Hematopoietic multipotent progenitor cell treated with erythropoietin and hydrocortisone succinate and interleukin-3 and kit ligand, for 6 days (in vitro differentiated cells): ENCODE measurements at regions not wholly inside any gene's neighbourhood (a gene's known extent, or its start where the extent isn't known, plus 50 kb on each side); places are given as distances from the start of the nearest gene placed in this dataset.
A peak's percentile ranks its signal among the peaks of the same experiment; 100 is the strongest.

Experiments used
- DNase-seq: peaks from one replicate; pipeline ENCODE4 v3.0.0-alpha.2; 2015

DNA sequence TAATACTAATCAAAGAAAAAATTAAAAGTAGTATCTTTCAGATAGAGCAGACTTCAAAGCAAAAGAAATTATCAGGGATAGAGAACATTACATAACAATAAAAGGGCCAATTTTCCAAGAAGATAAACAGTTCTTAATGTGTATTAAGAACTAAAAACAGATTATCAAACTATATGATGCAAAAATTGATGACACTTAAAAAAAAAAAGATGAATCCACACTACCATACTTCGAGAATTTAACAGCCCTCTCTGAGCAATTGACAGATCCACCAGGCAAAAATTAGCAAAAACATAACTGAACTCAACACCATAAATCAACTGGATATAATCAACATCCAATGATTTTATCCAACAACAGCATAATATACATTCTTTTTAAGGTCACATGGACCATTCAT is 686.5 kb downstream of the LRFN5 start:
- DNase-seq = no peak

- no peak for DNase-seq
These were observed 671.2 kb downstream of the LRFN5 start for GRCh38 chr14:42277840-42278239.

- no peak for DNase-seq
These were observed 662.6 kb downstream of the LRFN5 start for GRCh38 chr14:42269234-42269633.

DNA sequence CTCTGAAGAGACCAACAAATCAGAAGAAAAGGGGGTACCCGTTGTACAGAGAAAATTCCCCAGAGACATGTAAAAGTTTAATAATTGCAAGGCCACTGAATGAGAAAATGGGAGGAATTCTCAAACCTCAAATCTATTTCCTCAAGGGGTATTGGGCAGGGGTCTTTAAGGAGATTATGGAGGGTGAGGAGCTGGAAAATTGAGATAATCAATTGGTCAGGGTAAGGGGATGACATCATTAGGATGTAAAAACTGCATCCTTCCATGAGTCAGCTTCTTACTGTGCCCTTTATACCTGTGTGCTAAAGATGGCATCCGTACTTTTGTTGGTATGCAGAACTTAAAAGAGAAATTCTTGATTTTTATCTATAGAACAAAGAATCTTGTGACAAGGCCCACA is 641.5 kb downstream of the LRFN5 start:
- DNase-seq = no peak

DNA sequence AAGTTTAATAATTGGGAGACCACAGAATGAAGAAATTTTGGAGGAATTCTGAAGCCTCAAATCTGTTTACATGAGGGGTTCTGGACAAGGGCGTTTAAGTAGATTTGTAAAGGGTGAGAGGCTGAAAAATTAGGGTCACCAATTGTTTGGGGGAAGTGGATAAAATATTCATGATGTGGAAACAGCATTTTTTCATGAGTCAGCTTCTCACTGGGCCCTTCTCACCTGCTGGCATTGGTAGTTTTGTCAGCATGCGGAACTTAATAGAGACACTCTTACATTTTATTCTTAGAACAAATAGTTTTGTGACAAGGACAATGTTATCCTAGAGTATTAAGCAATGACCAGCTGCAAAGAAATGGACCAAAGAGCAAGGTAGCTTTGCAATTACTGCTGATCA is 634.4 kb downstream of the LRFN5 start:
- DNase-seq = no peak

DNA sequence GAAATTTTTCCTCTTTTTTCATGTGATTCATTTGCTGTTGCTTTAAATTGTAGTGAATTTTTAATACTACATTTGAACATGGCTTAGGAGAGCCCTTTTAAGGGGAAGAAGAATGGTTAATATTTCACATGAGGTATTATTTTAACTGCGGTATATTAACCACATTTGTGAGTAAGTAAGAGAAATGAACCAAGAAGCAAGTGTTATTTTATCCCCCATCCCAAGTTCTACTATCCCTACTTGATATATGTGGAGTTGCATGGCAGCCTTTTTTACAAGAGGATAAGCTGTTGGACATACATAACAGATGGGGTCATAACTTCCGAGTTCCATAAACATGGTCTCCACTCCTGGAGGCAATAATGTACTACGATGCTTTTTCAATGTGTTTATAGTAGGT is 623.3 kb downstream of the LRFN5 start:
- no peak for DNase-seq

DNA sequence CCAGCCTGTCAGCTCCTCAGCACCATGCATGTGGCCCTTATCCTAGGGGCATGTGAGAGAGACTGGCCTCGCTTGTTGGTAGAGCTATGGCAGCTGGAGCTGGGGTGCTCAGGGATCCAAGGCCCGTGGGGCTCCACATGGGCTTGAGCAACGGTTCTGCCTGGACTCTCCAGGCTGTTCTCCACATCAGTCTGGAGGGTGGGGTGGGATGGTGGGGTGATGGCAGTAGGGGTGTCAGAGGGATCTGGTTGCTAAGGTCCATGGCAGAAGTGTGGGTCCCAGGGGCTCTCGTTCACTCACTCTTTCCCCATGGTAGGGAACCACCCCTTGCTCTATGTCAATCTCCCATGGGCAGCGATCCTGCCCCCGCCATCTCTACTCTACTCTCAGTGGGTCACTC is 622.6 kb downstream of the LRFN5 start:
- no peak for DNase-seq

DNA sequence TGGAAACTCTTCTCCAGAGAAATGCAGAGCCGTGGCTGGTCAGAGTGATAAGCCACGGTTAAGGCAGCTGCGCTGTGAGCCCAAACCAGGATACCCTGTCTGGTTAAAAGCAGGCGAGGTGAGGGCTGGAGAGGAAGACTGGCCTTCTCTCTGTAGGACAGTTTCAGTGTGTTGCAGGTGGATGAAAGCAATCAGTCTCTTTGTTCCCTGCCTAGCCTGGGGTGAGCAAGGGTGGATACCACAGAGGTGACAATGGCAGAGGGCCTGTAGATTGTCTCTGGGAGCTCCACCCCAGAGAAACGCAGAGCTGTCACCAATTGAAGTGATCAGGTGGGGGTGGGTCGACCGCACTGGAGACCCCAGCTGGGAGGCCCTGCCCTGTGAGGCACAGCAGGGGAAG is 621.9 kb downstream of the LRFN5 start:
- DNase-seq = no peak

DNA sequence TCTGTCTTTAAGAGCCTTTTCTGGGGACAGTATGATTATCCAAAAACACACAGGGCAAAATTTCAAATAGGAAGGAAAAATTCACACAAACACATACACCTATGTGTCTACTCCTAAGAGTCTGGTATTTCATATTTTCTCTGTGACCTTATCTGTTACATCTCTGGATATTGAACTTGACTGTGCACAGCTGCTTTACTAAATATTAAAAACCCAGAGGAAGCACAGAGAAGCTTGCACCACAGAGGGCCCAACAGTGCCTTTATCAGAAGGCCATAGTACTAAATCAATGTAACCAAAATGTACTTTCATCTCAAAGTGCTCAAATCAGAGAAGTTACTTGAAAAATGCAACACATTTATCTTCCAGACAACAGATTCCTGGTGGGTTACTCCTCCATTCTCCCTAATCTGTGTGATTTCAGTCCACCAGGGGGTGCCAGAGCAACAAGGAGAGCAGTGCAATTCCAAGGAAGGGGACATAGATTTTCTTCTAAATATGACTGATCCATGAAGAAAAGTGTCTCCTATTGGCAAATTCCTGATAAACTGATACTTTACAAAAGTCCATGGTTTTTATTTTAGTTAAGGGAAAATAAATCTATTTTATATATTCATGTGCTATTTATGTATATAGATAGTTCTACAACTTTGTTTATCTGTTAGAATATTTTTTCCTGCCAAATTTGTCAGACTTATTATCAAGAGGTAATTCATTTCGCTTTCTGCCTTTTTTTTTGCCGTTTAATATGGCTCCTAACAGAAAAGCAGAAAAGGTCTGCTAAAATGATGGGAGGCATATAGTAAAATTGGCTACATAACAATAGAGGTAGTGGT is 617.6 kb downstream of the LRFN5 start:
- peak; percentile 61 for DNase-seq

DNA sequence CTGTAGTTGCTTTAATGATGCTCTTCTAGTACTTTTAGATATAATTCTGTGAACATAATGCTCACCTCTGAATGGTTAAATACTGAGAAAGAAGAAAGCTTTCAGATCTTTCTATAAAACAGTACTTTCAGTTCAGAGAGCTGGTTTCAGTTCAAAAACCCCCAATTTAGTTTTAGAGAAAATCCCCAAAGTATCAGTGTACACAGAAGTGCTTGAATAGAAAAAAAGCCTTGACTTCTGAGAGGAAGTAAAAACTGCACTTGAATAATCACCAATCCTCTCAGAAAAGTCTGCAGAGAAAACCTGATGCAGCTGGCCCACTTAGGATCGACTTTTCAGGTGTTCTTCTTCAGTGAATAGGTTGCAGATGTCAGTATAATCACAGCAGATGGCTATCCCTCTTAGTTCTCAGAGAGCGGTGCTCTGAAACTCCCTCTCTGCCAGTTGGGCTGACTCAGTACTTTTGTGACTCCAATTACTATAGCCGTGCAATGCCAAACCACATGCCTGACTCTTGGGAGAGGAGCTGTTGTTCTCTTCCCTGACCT is 616.3 kb downstream of the LRFN5 start:
- no peak for DNase-seq

GRCh38 chr14:42214981-42215491 is 608.4 kb downstream of the LRFN5 start:
- no peak for DNase-seq

- no peak for DNase-seq
These were observed 594.3 kb downstream of the LRFN5 start for GRCh38 chr14:42200957-42201356.

DNA sequence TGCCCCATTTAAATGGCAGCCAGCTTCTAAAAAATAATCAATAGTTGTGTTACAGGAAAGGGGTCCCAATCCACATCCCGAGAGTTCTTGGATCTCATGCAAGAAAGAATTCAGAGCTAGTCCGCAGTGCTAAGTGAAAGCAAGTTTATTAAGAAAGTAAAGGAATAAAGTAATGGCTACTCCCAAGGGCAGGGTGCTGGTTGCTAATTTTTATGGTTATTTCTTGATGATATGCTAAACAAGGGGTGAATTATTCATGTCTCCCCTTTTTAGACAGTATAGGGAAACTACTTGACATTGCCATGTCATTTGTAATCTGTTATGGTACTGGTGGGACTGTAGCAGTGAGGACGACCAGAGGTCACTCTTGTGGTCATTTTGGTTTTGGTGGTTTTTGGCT is 591.3 kb downstream of the LRFN5 start:
- DNase-seq = no peak

GRCh38 chr14:42192738-42193653 is 586.3 kb downstream of the LRFN5 start:
- DNase-seq = no peak

DNA sequence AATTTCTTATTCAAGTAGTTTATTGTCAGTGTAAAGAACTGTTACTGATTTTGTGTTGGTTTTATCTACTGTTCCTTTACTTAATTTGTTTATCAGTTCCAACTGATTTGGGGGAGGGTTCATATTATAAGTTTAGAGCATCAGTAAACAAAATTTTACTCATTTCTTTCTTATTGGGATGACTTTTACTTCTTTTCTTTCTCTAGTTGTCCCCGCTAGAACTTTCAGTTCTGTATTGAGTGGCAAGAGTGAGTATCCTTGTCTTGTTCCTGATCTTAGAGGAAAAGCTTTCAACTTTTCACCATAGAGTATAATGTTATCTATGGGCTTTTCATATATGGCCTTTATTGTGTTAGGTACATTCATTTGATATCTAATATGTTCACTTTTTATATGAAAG is 584.1 kb downstream of the LRFN5 start:
- DNase-seq = no peak

- no peak for DNase-seq
These were observed 581.2 kb downstream of the LRFN5 start for GRCh38 chr14:42187846-42188245.

GRCh38 chr14:42185718-42186117 is 579.0 kb downstream of the LRFN5 start:
- no peak for DNase-seq

DNA sequence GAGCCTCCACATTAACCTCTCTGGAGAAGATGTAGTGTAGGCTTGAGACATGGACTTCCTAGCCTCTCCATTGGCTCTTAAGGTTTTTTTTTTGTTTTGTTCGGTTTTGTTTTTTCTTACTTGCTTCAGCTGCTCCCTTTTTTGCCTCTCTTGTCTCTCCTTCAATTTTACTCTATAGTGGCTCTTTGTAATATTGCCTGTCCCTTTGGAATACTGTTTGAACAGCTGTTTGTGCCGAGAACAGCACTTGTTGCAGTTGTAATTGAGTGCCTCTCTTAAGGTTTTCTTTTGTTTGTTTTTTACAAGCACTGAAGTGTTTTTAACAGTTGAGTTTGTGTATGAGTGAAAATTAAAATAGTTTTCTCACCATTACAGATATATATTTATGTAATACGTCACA is 567.7 kb downstream of the LRFN5 start:
- DNase-seq = no peak

DNA sequence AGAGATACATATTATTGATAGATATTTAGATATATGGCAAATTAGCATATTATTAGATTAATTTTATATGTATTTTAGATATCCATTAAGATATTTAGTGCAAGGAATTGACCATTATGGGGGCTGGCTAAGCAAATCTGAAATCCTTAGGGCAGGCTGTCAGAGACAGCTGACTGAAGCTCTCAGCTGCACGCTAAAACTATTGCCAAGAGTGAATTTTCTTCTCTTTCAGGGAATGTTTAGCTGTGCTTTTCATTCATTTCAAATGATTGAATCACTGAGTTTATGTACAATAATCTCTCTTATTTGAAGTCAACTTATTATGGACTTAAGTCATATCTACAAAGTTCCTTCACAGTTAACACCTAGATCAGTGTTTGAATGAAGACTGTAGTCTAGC is 566.5 kb downstream of the LRFN5 start:
- DNase-seq = no peak

DNA sequence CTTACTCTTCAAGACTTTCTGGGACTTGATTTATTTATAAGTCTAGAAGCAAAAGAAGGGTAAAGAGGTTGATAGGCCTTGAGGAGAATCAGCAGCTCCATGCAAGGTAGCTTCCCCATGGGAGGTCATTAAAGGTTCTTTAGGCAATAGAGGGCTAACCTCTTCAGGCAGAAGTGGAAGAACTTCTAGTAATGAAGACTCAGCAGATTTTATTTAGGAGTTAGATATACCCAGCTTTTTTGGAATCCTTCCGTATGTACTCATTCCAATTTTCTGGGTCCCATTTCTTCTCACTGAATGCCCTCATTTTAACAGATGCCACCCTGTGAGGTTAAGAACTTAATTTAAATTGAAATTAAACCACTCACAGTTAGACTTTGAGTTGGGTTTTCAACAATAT is 565.6 kb downstream of the LRFN5 start:
- DNase-seq = no peak

- DNase-seq = no peak
These were observed 556.5 kb downstream of the LRFN5 start for GRCh38 chr14:42163136-42163535.

DNA sequence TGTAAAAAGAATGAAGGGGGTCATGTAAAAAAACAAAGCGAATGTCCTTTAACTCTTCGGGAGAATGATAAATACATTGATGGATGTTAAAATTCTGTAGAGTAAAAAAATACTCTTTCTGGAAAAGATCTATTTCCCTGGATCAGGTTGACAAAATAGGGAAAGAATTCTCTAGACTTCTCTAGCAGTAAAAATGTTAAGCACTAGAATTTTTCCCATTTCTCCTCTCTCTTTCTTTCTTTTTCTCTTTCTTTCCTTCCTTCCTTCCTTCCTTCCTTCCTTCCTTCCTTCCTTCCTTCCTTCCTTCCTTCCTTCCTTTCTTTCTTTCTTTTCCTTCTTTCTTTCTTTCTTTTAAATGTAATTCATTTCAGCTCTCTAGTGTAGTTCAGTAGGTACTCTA is 552.5 kb downstream of the LRFN5 start:
- DNase-seq = no peak

DNA sequence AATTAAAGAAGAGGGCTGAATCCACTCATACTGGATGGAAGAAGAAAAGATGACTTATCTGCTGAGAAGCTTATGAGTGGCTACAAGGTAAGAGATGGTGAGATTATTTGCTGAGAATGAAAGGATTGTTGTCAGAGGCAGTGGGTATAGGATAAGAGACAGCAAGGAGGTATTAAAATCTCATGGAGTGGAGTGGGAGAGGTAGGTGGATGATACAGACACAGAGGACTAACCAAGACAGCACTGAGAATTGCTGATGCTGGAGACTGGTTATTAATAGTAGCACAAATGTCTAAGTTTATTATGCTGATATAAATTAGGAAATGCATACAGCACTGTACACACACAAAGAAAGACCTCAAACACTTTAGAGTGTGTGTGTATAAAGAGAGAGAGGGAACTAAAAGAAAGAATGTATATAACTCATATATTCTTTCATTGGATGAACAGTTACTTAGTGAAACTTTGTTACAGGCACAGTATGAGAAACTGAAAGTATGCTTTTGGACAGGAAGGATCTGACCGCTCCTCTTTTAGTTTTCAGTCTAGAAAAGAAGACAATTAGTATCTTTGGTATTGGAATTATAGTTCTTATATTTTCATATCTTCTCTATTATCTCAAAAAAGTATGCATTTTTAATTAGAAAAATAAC is 543.1 kb downstream of the LRFN5 start:
- DNase-seq = no peak
